Prostate gland (tissue), 2 donors: ENCODE measurements at regions not wholly inside any gene's neighbourhood (a gene's known extent, or its start where the extent isn't known, plus 50 kb on each side); places are given as distances from the start of the nearest gene placed in this dataset.

Source experiments
- CTCF ChIP-seq, 4 experiments: fragments of 200-600 bp in 2 of 4; fragments of 450-650 bp in 2 of 4; sonication (generic) in 2 of 4; IDR thresholded peaks; 1 replicate in 3 of 4; 2 replicates in 1 of 4; pipeline ENCODE4 v1.5.1; 2016 to 2019; ENCODE audit warnings: antibody characterized with exemption in 4 of 4, mild to moderate bottlenecking in 2 of 4, moderate library complexity in 2 of 4
- POLR2A ChIP-seq: fragments of 450-650 bp; IDR thresholded peaks from one replicate; pipeline ENCODE4 v1.6.1; 2016; ENCODE audit warnings: antibody characterized with exemption, mild to moderate bottlenecking
- POLR2AphosphoS5 ChIP-seq: sonication (generic); formaldehyde crosslinking; IDR thresholded peaks from one replicate; pipeline ENCODE4 v1.6.1; 2017; ENCODE audit warnings: antibody characterized with exemption

- TF ChIP-seq CTCF (IDR thresholded peaks at IDR 0.05), result no peak
- TF ChIP-seq POLR2A, result no peak
- no peak for TF ChIP-seq POLR2AphosphoS5
These were observed 54.5 kb upstream of the PLET1 start for GRCh38 chr11:112315057-112315720.
